ENCODE measurements at regions not wholly inside any gene's neighbourhood (a gene's known extent, or its start where the extent isn't known, plus 50 kb on each side); places are given as distances from the start of the nearest gene placed in this dataset.

DNA sequence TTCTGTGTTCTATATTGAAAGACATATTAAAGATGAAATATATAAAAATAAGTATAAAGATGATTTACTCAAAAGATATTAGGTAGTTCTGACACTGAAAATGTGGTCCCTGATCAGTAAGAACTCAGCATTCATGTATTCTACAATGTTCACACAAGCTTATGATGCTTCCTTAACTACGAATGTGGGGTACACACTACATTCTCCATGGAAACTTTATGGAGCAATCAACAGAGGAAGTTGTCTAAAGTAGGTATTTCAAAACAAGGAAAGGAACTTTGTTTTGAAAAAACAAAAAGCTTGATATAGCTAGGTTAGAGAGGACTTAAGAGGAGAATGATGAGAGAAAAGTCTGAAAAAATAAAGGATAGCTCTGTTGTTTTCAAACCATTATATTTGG, 119.7 kb upstream of the RGS18 start:
- H3K79me2 ChIP-seq (ENCODE audit: control insufficient read depth, insufficient read depth, low read length): no peaks in the 10 kb centered on the region
- H3K9me1 ChIP-seq (ENCODE audit: control insufficient read depth, extremely low read depth, insufficient read depth, low read length): no peaks in the 10 kb centered on the region
- H3K27ac ChIP-seq (ENCODE audit: control insufficient read depth, insufficient read depth, low read length): no peak overlapping the region
- dilution Hi-C loops (cut with MboI; ENCODE audit: extremely low pct_ligation_motif_present, low sequenced_read_pairs): no loop called here
- H3K4me3 ChIP-seq (ENCODE audit: control insufficient read depth in 2 of 3, extremely low read depth in 1 of 3, insufficient read depth in 2 of 3, low read depth in 1 of 3, low read length in 3 of 3): no peak overlapping the region
- H3K9me3 ChIP-seq (ENCODE audit: control insufficient read depth, low read depth, low read length): no peaks in the 10 kb centered on the region
- H3K4me2 ChIP-seq (ENCODE audit: control insufficient read depth, extremely low read depth, insufficient read depth, low read depth, low read length): no peak overlapping the region
- FAIRE-seq: no peak
- H3K36me3 ChIP-seq (ENCODE audit: control insufficient read depth in 2 of 2, extremely low read depth in 1 of 2, insufficient read depth in 2 of 2, low read length in 2 of 2): no peaks in the 10 kb centered on the region
- H3K9ac ChIP-seq (ENCODE audit: control insufficient read depth, extremely low read depth, insufficient read depth, low read length): no peak overlapping the region
- TF ChIP-seq, protein P1, sequence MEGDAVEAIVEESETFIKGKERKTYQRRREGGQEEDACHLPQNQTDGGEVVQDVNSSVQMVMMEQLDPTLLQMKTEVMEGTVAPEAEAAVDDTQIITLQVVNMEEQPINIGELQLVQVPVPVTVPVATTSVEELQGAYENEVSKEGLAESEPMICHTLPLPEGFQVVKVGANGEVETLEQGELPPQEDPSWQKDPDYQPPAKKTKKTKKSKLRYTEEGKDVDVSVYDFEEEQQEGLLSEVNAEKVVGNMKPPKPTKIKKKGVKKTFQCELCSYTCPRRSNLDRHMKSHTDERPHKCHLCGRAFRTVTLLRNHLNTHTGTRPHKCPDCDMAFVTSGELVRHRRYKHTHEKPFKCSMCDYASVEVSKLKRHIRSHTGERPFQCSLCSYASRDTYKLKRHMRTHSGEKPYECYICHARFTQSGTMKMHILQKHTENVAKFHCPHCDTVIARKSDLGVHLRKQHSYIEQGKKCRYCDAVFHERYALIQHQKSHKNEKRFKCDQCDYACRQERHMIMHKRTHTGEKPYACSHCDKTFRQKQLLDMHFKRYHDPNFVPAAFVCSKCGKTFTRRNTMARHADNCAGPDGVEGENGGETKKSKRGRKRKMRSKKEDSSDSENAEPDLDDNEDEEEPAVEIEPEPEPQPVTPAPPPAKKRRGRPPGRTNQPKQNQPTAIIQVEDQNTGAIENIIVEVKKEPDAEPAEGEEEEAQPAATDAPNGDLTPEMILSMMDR (optimal IDR thresholded peaks at IDR 0.05 in 1 of 3, IDR thresholded peaks at IDR 0.05 in 1 of 3, conservative IDR thresholded peaks at IDR 0.05 in 1 of 3; ENCODE audit: extremely low read depth in 1 of 3, insufficient read depth in 2 of 3, low read length in 3 of 3): no peak
- no peak for TF ChIP-seq EZH2 (IDR thresholded peaks at IDR 0.05; ENCODE audit: low read length)
- no peaks in the 10 kb centered on the region for H3K27me3 ChIP-seq (ENCODE audit: control insufficient read depth, extremely low read depth, insufficient read depth, low read length)
- no peaks in the 10 kb centered on the region for H4K20me1 ChIP-seq (ENCODE audit: control insufficient read depth, extremely low read depth, insufficient read depth, low read length)
- H2AFZ ChIP-seq (ENCODE audit: control insufficient read depth, low read length): no peak overlapping the region
- DNase-seq (ENCODE audit: low read depth, low spot score): no peak
- H3K4me1 ChIP-seq (ENCODE audit: control insufficient read depth, extremely low read depth, insufficient read depth, low read length): no peaks in the 10 kb centered on the region

DNA sequence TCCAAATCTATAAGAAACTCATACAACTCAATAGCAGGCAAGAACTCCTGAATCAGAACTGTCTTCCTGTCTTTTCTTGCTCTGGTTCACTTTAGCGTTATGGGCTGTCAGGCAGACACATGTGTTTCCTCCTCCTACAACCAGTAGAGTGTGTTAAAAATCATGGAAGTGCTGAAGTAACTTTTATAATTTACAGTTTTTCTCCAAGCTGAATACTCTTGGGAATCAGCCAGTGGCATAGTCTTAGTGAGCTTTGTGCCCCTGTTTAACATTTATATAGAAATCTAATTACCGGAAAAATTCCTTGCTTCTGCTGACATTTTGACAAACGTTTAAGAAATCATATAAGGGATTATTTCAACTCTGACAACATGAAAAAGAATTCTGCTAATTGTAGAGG, 113.1 kb upstream of the RGS18 start:
- H3K9ac ChIP-seq (ENCODE audit: control insufficient read depth, extremely low read depth, insufficient read depth, low read length): no peak overlapping the region
- no peaks in the 10 kb centered on the region for H3K4me1 ChIP-seq (ENCODE audit: control insufficient read depth, extremely low read depth, insufficient read depth, low read length)
- no peaks in the 10 kb centered on the region for H3K9me3 ChIP-seq (ENCODE audit: control insufficient read depth, low read depth, low read length)
- no peak overlapping the region for H3K27ac ChIP-seq (ENCODE audit: control insufficient read depth, insufficient read depth, low read length)
- dilution Hi-C loops (cut with MboI; ENCODE audit: extremely low pct_ligation_motif_present, low sequenced_read_pairs): no loop called here
- H3K4me2 ChIP-seq (ENCODE audit: control insufficient read depth, extremely low read depth, insufficient read depth, low read depth, low read length): no peak overlapping the region
- FAIRE-seq (no peak), DNase-seq (ENCODE audit: low read depth, low spot score) (no peak)
- no peaks in the 10 kb centered on the region for H3K9me1 ChIP-seq (ENCODE audit: control insufficient read depth, extremely low read depth, insufficient read depth, low read length)
- no peak overlapping the region for H3K4me3 ChIP-seq (ENCODE audit: control insufficient read depth in 2 of 3, extremely low read depth in 1 of 3, insufficient read depth in 2 of 3, low read depth in 1 of 3, low read length in 3 of 3)
- H3K36me3 ChIP-seq (ENCODE audit: control insufficient read depth in 2 of 2, extremely low read depth in 1 of 2, insufficient read depth in 2 of 2, low read length in 2 of 2): no peaks in the 10 kb centered on the region
- no peaks in the 10 kb centered on the region for H3K27me3 ChIP-seq (ENCODE audit: control insufficient read depth, extremely low read depth, insufficient read depth, low read length)
- TF ChIP-seq, protein P1 (optimal IDR thresholded peaks at IDR 0.05 in 1 of 3, IDR thresholded peaks at IDR 0.05 in 1 of 3, conservative IDR thresholded peaks at IDR 0.05 in 1 of 3; ENCODE audit: extremely low read depth in 1 of 3, insufficient read depth in 2 of 3, low read length in 3 of 3): no peak
- no peak for TF ChIP-seq EZH2 (IDR thresholded peaks at IDR 0.05; ENCODE audit: low read length)
- H2AFZ ChIP-seq (ENCODE audit: control insufficient read depth, low read length): no peak overlapping the region
- H3K79me2 ChIP-seq (ENCODE audit: control insufficient read depth, insufficient read depth, low read length): no peaks in the 10 kb centered on the region
- no peaks in the 10 kb centered on the region for H4K20me1 ChIP-seq (ENCODE audit: control insufficient read depth, extremely low read depth, insufficient read depth, low read length)

All from keratinocyte (primary cell).